HG03280 (cell line): ENCODE measurements at regions not wholly inside any gene's neighbourhood (a gene's known extent, or its start where the extent isn't known, plus 50 kb on each side); places are given as distances from the start of the nearest gene placed in this dataset.

ENCODE experiments used
- ATAC-seq: cut with Tn5 transposase; IDR thresholded peaks from one replicate; pipeline ENCODE4 v1.9.1; 2021; ENCODE audit warnings: mild to moderate bottlenecking, moderate library complexity; ENCODE audit not compliant: unreplicated experiment

GRCh38 chr1:69494221-69494620, 73.5 kb upstream of the LRRC7 start:
- ATAC-seq, result no peak

- no peak for ATAC-seq
These were observed 70.1 kb upstream of the LRRC7 start for GRCh38 chr1:69497441-69498221.

- ATAC-seq, result no peak
These were observed 69.0 kb upstream of the LRRC7 start for GRCh38 chr1:69498711-69499110.

GRCh38 chr1:69499203-69499803, 68.4 kb upstream of the LRRC7 start:
- no peak for ATAC-seq

DNA sequence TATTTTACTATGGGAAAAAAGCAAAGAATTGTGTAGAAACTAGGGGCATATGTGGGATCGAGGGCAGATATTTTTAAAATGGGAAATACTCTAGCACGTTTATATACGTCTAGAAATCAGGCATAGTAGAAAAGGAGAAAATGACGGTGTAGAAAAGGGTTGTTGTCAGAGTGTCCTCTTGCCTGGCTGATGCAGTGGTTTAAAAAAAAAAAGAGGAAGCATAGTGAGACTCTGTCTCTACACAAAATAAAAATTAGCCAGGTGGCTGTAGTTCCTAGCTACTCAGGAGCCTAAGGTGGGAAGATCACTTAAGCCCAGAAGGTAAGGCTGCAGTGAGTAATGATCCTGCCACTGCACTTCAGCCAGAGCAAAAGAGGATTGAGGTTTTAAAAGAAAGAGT, 64.7 kb upstream of the LRRC7 start:
- ATAC-seq, result no peak

- ATAC-seq, result no peak
These were observed 62.9 kb upstream of the LRRC7 start for GRCh38 chr1:69504730-69505252.

GRCh38 chr1:69506311-69506710, 61.4 kb upstream of the LRRC7 start:
- ATAC-seq, result no peak

DNA sequence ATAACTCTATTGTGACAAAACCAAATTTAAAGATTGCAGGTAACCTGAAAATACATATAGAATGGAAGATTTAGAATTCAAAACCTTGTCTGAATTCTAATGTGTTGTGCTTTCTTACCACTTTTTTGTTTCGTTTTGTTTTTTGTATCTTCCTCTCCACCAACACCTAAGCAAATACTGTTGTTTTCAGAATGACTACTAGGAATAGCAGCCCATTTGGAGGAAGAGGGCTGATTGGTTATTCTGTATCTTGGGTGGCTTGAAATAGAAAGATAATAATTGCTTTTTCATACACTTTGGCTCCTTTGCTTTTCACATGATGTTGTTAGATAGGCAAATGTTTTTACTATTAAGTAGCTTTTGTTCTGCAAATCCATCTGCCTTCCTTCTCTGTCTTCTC, 61.0 kb upstream of the LRRC7 start:
- no peak for ATAC-seq

GRCh38 chr1:69510026-69510425, 57.7 kb upstream of the LRRC7 start:
- ATAC-seq, result no peak

DNA sequence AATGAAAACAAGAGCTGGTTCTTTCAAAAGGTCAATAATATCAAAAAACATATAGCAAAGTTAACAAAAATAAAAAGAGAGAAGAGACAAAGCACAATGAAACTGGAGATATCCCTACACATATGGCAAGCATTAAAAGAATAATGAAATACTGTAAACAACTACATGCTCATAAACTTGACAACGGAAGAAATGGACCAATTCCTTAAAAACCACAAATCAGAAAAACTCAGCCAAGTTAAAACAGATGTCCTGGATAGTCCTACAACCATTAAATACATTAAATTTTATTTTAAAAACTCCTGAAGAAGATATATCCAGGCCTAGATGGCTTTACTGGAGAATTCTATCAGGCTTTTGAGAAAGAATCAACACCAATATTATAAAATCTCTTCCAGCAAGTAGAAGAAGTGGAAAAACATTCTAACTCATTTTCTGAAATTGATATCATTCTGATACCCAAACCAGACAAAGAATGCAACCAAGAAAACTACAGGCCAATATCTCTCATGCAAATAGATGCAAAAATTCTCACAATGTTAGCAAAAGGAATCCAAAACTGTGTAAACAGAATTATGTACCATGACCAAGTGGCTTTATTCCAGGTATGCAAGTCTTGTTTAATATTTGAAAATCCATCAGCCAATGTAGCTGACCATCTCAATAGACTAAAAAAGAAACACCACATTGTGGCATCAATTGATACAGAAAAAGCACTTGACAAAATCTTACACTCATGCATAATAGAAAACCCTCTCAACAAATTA, 56.1 kb upstream of the LRRC7 start:
- no peak for ATAC-seq

GRCh38 chr1:69513601-69514000, 54.1 kb upstream of the LRRC7 start:
- ATAC-seq, result no peak
